Gastrocnemius medialis (tissue), 4 donors: ENCODE measurements at regions not wholly inside any gene's neighbourhood (a gene's known extent, or its start where the extent isn't known, plus 50 kb on each side); places are given as distances from the start of the nearest gene placed in this dataset.

Source experiments
- CTCF ChIP-seq, 5 experiments: fragments of 450-650 bp in 3 of 5; fragments of 200-600 bp in 2 of 5; sonication (generic) in 2 of 5; IDR thresholded peaks in 4 of 5; conservative IDR thresholded peaks in 1 of 5; 1 replicate in 4 of 5; 2 replicates in 1 of 5; pipeline ENCODE4 v1.5.1; 2016 to 2019; ENCODE audit warnings: antibody characterized with exemption in 5 of 5, mild to moderate bottlenecking in 3 of 5, moderate library complexity in 3 of 5
- POLR2A ChIP-seq, 2 donors: fragments of 450-650 bp; IDR thresholded peaks; one replicate each; pipeline ENCODE4 v1.6.1; 2017; ENCODE audit warnings: antibody characterized with exemption in 2 of 2, mild to moderate bottlenecking in 2 of 2, moderate library complexity in 2 of 2

GRCh38 chr6:151747896-151748295 is 59.6 kb upstream of the ESR1 start:
- no peak for TF ChIP-seq CTCF (IDR thresholded peaks at IDR 0.05 in 4 of 5, conservative IDR thresholded peaks at IDR 0.05 in 1 of 5)
- TF ChIP-seq POLR2A (IDR thresholded peaks at IDR 0.05), result no peak
